ENCODE measurements at regions not wholly inside any gene's neighbourhood (a gene's known extent, or its start where the extent isn't known, plus 50 kb on each side); places are given as distances from the start of the nearest gene placed in this dataset.

- TF ChIP-seq, protein P1, sequence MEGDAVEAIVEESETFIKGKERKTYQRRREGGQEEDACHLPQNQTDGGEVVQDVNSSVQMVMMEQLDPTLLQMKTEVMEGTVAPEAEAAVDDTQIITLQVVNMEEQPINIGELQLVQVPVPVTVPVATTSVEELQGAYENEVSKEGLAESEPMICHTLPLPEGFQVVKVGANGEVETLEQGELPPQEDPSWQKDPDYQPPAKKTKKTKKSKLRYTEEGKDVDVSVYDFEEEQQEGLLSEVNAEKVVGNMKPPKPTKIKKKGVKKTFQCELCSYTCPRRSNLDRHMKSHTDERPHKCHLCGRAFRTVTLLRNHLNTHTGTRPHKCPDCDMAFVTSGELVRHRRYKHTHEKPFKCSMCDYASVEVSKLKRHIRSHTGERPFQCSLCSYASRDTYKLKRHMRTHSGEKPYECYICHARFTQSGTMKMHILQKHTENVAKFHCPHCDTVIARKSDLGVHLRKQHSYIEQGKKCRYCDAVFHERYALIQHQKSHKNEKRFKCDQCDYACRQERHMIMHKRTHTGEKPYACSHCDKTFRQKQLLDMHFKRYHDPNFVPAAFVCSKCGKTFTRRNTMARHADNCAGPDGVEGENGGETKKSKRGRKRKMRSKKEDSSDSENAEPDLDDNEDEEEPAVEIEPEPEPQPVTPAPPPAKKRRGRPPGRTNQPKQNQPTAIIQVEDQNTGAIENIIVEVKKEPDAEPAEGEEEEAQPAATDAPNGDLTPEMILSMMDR (IDR thresholded peaks at IDR 0.05), result no peak
- TF ChIP-seq POLR2A (IDR thresholded peaks at IDR 0.05) (no peak), EP300 (IDR thresholded peaks at IDR 0.05) (no peak)
These were observed 76.9 kb upstream of the MAFB start for GRCh38 chr20:40765814-40766480.
